Activated T-cell treated with anti-CD3 and anti-CD28 coated beads for 48 hours (primary cell): ENCODE measurements at regions not wholly inside any gene's neighbourhood (a gene's known extent, or its start where the extent isn't known, plus 50 kb on each side); places are given as distances from the start of the nearest gene placed in this dataset.
"Not testable (repeated sequence)": the region's sequence is repeated elsewhere in the genome, so short reads cannot be mapped to it uniquely, and the experiment has no call there.

Experiments used
- DNase-seq: peaks from one replicate; pipeline ENCODE4 v3.0.0-alpha.2; 2020; ENCODE audit warnings: low read depth

DNA sequence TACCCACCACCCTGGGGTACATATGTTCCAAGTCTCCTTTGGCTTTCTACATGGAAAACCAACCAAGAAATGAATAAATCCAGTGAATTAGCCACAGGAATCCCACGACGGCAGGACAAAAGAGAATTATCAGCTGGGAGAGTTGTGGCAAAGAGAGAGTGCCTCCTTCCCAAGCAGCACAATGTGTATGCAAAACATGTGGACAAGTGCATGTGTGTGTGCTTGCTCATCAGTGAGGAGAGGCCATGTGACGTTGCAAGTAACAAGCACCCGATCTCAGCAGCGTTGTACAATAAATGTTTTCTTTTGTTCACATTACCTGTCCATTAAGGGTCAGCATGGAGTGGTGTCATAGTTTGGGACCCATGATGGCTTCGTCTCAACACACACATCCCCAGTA, 50.0 kb upstream of the EMX2 start:
- no peak for DNase-seq

DNA sequence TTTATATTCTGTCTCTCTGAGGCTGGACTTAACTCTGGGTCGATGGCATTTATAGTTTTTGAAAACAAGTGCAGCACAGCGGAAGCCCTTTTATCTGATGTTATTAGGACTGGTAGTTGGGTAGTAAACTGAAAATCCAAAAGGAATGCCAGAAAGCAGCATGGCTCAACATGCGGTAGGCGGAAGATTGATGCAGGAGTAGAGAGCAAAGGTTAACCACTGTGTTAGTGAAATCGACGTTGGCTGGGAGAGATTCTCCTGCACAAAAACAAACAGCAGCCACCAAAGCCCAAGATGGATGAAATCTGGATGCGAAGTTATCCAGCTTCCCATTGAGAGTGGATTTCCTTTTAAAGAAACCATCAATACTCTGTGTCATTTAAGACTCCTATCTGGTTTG, 54.5 kb upstream of the EMX2 start:
- no peak for DNase-seq

- no peak for DNase-seq
Measured at GRCh38 chr10:117486606-117487005, 55.9 kb upstream of the EMX2 start.

GRCh38 chr10:117483056-117483590, 59.4 kb upstream of the EMX2 start:
- DNase-seq = no peak

DNA sequence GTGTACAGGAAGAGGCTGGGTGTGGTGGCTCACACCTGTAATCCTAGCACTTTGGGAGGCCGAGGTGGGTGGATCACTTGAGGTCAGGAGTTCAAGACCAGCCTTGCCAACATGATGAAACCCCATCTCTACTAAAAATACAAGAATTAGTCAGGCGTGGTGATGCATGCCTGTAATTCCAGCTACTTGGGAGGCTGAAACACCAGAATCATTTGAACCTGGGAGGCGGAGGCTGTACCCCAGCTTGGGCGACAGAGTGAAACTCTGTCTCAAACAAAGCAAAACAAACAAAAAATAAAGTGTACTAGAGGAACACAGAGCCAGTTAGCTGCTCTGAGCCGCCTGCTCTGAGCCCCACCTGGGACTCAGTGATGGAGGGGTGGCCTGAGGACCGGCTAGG, 61.5 kb upstream of the EMX2 start:
- not testable (repeated sequence) for DNase-seq

DNA sequence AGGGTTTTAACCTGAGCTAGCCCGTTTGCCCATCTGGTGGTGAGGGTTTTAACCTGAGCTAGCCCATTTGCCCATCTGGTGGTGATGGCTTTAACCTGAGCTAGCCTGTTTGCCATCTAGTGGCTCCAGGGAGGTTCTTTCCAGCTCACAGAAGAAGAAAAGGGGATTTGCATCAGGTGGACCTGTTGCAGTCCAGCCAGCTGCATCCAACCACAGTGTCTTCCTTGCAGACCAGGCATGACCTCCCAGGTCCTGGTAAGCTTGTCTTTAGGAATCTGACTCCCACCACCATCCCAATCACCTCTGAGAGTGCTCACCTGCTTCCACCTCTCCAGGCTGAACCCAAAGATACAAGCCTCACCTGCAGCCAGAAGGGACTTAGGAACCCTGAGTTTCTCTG, 62.4 kb upstream of the EMX2 start:
- no peak for DNase-seq

- DNase-seq = no peak
Measured at GRCh38 chr10:117477961-117478670, 64.4 kb upstream of the EMX2 start.

- DNase-seq = no peak
Measured at GRCh38 chr10:117477211-117477947, 65.2 kb upstream of the EMX2 start.

DNA sequence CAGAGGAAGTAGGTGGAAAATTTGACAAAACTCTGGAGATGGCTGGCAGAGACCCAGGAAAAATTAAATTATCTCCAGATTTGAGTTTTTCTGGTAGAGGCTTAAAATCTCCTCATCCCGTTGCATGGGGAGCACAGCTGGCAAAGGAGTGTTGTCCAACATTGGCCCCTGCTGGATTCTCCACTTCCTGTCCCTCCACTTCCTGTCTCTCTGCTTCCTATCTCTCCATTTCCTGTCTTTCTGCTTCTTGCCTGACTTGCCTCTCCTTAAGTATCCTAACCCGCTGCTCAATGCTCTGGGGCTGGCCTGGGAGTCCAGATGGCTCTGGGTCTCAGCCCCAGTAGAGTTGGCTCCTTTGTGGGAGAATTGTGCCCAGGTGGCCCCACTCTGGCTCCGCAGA, 65.8 kb upstream of the EMX2 start:
- DNase-seq = no peak

DNA sequence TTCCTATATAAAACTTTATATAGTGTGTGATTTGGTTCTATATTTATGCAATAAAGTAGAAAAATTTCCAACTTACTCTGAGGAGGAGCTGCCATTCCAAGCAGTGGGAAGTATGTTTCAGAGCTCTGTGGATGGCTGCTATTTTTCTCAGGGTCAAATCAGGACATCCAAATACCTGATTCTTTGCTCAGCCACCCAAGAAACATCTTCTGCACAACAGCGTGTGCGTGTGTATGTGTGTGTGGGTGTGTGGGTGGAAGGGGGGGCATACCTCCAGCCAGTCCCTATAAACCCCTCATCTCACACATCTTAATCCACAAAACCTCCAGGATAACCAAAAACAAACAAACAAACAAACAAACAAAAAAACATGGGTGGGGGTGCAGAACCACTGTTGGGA, 66.3 kb upstream of the EMX2 start:
- DNase-seq = no peak

GRCh38 chr10:117472872-117473271, 69.7 kb upstream of the EMX2 start:
- DNase-seq = no peak

GRCh38 chr10:117471344-117471874, 71.1 kb upstream of the EMX2 start:
- no peak for DNase-seq

GRCh38 chr10:117470733-117471132, 71.8 kb upstream of the EMX2 start:
- no peak for DNase-seq

GRCh38 chr10:117468665-117469064, 73.9 kb upstream of the EMX2 start:
- no peak for DNase-seq

GRCh38 chr10:117464176-117464575, 78.4 kb upstream of the EMX2 start:
- no peak for DNase-seq

DNA sequence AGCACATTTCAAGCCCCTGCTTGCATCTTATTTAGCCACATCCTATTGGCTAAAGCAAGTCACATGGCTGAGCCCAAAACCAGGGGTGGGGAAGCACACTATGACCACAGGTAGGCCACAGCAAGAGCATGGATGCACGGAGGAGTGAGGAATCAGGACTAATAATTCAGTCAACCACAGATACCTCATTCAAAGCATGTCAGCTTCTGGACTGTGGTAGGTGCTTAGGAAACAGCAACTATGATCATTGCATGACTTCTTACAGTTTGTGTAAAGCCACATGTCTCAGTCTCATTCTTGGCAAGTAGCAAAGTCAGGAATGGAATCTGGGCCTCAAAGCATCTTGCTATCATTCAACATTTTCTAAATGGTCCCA, 79.0 kb upstream of the EMX2 start:
- no peak for DNase-seq

GRCh38 chr10:117462816-117463544, 79.6 kb upstream of the EMX2 start:
- DNase-seq = no peak

- no peak for DNase-seq
Measured at GRCh38 chr10:117462424-117462792, 80.1 kb upstream of the EMX2 start.

GRCh38 chr10:117461766-117462423, 80.7 kb upstream of the EMX2 start:
- no peak for DNase-seq

DNA sequence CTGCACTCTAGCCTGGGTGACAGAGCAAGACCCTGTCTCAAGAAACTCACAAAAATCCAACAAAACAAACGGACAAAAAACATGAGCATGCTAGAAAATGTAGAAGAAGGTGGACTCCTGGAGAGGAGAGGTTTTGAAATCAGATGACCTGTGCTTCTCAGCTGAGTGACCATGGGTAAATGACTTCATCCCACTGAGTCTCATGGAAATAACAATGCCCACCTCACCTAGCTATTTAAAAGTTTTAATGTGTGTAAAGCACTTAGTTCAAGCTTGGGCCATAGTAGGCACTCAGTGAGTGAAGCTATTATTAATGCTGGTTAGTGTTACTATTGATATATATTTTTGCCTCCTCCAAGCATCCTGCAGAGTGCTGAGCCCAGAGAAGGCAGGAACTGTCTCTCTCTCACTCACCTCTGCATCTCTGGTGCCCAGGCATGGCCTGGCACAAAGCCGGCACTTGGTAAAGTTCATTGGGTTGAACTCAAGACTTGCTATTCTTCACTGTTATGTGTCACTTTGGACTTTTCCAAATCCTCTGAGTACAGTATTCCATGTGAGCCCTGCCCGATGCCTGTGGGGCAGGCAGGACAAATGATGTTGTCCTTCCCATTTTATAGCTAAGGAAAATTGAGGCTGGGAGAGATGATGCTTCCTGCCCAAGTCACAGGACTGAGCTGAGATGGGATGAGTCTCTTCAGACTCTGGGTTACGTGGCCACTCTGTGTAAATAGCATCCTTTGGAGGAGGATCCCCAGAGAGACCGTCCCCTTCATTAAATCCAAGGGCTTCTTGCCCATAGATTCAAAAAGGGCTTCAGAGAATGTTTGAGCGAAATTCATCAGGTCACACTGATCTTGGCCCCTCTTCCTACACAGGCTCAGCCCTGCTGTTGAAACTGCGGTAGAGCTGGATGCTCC, 81.4 kb upstream of the EMX2 start:
- DNase-seq = no peak

DNA sequence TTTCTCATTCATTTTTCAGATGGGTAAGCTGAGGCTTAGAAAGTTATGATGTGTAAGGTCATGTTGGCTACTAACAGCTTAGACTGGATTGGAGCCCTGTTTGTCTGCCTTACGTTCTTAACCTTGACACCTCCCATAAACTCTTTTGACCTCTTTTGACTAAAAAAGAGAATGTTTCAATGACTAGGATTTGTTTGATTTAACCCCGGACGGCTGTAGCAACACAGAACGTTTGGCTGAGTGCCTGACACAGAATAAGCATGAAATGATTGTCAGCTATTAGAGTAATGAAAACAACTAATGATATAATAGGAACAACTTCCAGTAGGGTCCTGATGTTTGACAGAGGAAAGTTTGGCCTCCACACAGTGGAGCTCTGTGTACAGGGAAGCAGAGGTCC, 83.3 kb upstream of the PDZD8 start:
- no peak for DNase-seq
